Brain microvascular endothelial cell (primary cell): ENCODE measurements at regions not wholly inside any gene's neighbourhood (a gene's known extent, or its start where the extent isn't known, plus 50 kb on each side); places are given as distances from the start of the nearest gene placed in this dataset.

ENCODE experiments used
- DNase-seq: peaks from one replicate; pipeline ENCODE4 v3.0.0-alpha.2; 2020
- H3K27ac ChIP-seq: fragments of 250-450 bp; sonication (Bioruptor Pico); 2 replicates; pipeline ENCODE4 v1.5.1; 2020; ENCODE audit warnings: mild to moderate bottlenecking, moderate library complexity
- H3K27me3 ChIP-seq: fragments of 250-450 bp; sonication (Bioruptor Pico); replicated peaks from 2 replicates; pipeline ENCODE4 v1.5.1; 2020; ENCODE audit warnings: mild to moderate bottlenecking
- H3K36me3 ChIP-seq: fragments of 250-450 bp; sonication (Bioruptor Pico); replicated peaks from 2 replicates; pipeline ENCODE4 v1.5.1; 2020; ENCODE audit warnings: mild to moderate bottlenecking
- H3K4me3 ChIP-seq: 2 replicates; pipeline ENCODE4 v1.5.1; 2011; ENCODE audit warnings: low read depth, mild to moderate bottlenecking, control low read depth, low read length, moderate library complexity
- CTCF ChIP-seq: IDR thresholded peaks from 2 replicates; pipeline ENCODE4 v1.5.1; 2011; ENCODE audit warnings: low read depth, mild to moderate bottlenecking, moderate library complexity, low read length, control low read depth, inconsistent platforms; ENCODE audit errors: missing control alignments
- in situ Hi-C: cut with HindIII; loops from 2 replicates; pipeline ENCODE4 v1.10.0; 2017; ENCODE audit warnings: low sequenced_read_pairs, low pct_ligation_motif_present

GRCh38 chr4:27223326-27223725, 362.7 kb downstream of the STIM2 start:
- no peak for DNase-seq
- Histone ChIP-seq H3K27ac (no peak overlapping the region), H3K4me3 (no peak overlapping the region), H3K36me3 (no peaks in the 10 kb centered on the region), H3K27me3 (no peaks in the 10 kb centered on the region)
- in situ Hi-C loops = no loop called here
- no peak for TF ChIP-seq CTCF

GRCh38 chr4:27233531-27233930, 372.9 kb downstream of the STIM2 start:
- Histone ChIP-seq H3K27ac (no peak overlapping the region), H3K36me3 (no peaks in the 10 kb centered on the region), H3K4me3 (no peak overlapping the region), H3K27me3 (no peaks in the 10 kb centered on the region)
- DNase-seq = no peak
- TF ChIP-seq CTCF = no peak
- in situ Hi-C loops = no loop called here

GRCh38 chr4:27234306-27234899, 373.8 kb downstream of the STIM2 start:
- Histone ChIP-seq H3K36me3 (no peaks in the 10 kb centered on the region), H3K27me3 (no peaks in the 10 kb centered on the region), H3K27ac (no peak overlapping the region), H3K4me3 (no peak overlapping the region)
- no peak for TF ChIP-seq CTCF
- DNase-seq = no peak
- in situ Hi-C loops = no loop called here

- Histone ChIP-seq H3K36me3 (no peaks in the 10 kb centered on the region), H3K27me3 (no peaks in the 10 kb centered on the region), H3K27ac (no peak overlapping the region), H3K4me3 (no peak overlapping the region)
- no peak for TF ChIP-seq CTCF
- no peak for DNase-seq
- in situ Hi-C loops = no loop called here
These were observed 379.0 kb downstream of the STIM2 start for GRCh38 chr4:27239641-27240040.

GRCh38 chr4:27242217-27242616, 381.6 kb downstream of the STIM2 start:
- no peaks in the 10 kb centered on the region for H3K27me3 ChIP-seq
- DNase-seq = no peak
- no peak for TF ChIP-seq CTCF
- H3K4me3 ChIP-seq = no peak overlapping the region
- no peak overlapping the region for H3K27ac ChIP-seq
- in situ Hi-C loops = no loop called here
- no peaks in the 10 kb centered on the region for H3K36me3 ChIP-seq

- no peak for TF ChIP-seq CTCF
- no peaks in the 10 kb centered on the region for H3K27me3 ChIP-seq
- no peak overlapping the region for H3K27ac ChIP-seq
- no peaks in the 10 kb centered on the region for H3K36me3 ChIP-seq
- in situ Hi-C loops = no loop called here
- DNase-seq = no peak
- no peak overlapping the region for H3K4me3 ChIP-seq
These were observed 384.6 kb downstream of the STIM2 start for GRCh38 chr4:27245216-27245615.
